C4-2B (cell line): ENCODE measurements at regions not wholly inside any gene's neighbourhood (a gene's known extent, or its start where the extent isn't known, plus 50 kb on each side); places are given as distances from the start of the nearest gene placed in this dataset.

Experiments
- H3K27ac ChIP-seq: fragments of 450-650 bp; 2 replicates; pipeline ENCODE4 v1.5.1; 2017
- CTCF ChIP-seq: fragments of 450-650 bp; conservative IDR thresholded peaks from 2 replicates; pipeline ENCODE4 v1.5.1; 2017; ENCODE audit warnings: mild to moderate bottlenecking
- ZFX ChIP-seq: fragments of 450-650 bp; IDR thresholded peaks from 2 replicates; pipeline ENCODE4 v1.6.1; 2017

GRCh38 chr4:187166886-187167512, 443.3 kb upstream of the FAT1 start:
- no peak overlapping the region for H3K27ac ChIP-seq
- no peak for TF ChIP-seq CTCF
- TF ChIP-seq ZFX = no peak

GRCh38 chr4:187171706-187172339, 448.2 kb upstream of the FAT1 start:
- TF ChIP-seq CTCF = no peak
- no peak for TF ChIP-seq ZFX
- no peak overlapping the region for H3K27ac ChIP-seq

GRCh38 chr4:187172340-187172761, 448.7 kb upstream of the FAT1 start:
- TF ChIP-seq ZFX (no peak), CTCF (no peak)
- no peak overlapping the region for H3K27ac ChIP-seq

- H3K27ac ChIP-seq = no peak overlapping the region
- no peak for TF ChIP-seq CTCF
- TF ChIP-seq ZFX = no peak
Measured at GRCh38 chr4:187174749-187175148, 451.1 kb upstream of the FAT1 start.

- H3K27ac ChIP-seq = no peak overlapping the region
- TF ChIP-seq ZFX (no peak), CTCF (no peak)
Measured at GRCh38 chr4:187175197-187175596, 451.5 kb upstream of the FAT1 start.

GRCh38 chr4:187176261-187176910, 452.7 kb upstream of the FAT1 start:
- no peak for TF ChIP-seq ZFX

GRCh38 chr4:187178084-187178483, 454.4 kb upstream of the FAT1 start:
- TF ChIP-seq CTCF = no peak
- no peak for TF ChIP-seq ZFX
- no peak overlapping the region for H3K27ac ChIP-seq

More at GRCh38 chr4:187176261-187176910, 452.7 kb upstream of the FAT1 start:
- H3K27ac ChIP-seq = no peak overlapping the region
